Prostate gland (tissue), 2 donors: ENCODE measurements at regions not wholly inside any gene's neighbourhood (a gene's known extent, or its start where the extent isn't known, plus 50 kb on each side); places are given as distances from the start of the nearest gene placed in this dataset.

Source experiments
- DNase-seq: peaks from one replicate; pipeline ENCODE4 v3.0.0-alpha.2; 2019; ENCODE audit warnings: low spot score
- H3K27ac ChIP-seq, 2 donors: fragments of 200-600 bp; sonication (generic); 2 replicates each; pipeline ENCODE4 v1.5.1; 2017 to 2019
- H3K27me3 ChIP-seq: fragments of 200-600 bp; sonication (generic); replicated peaks from 2 replicates; pipeline ENCODE4 v1.5.1; 2019; ENCODE audit not compliant: insufficient read depth
- H3K36me3 ChIP-seq, 2 donors: fragments of 200-600 bp; sonication (generic); 1 replicate in 1 of 2; 2 replicates in 1 of 2; pipeline versions ENCODE4 v1.5.1 to v1.8.1; 2017 to 2019
- H3K4me1 ChIP-seq: fragments of 200-600 bp; sonication (generic); replicated peaks from 2 replicates; pipeline ENCODE4 v1.5.1; 2019
- H3K4me3 ChIP-seq, 2 donors: fragments of 200-600 bp; sonication (generic); 2 replicates each; pipeline ENCODE4 v1.5.1; 2017 to 2019
- H3K9me3 ChIP-seq: fragments of 200-600 bp; sonication (generic); 2 replicates; pipeline ENCODE4 v1.5.1; 2017
- CTCF ChIP-seq, 4 experiments: fragments of 200-600 bp in 2 of 4; fragments of 450-650 bp in 2 of 4; sonication (generic) in 2 of 4; IDR thresholded peaks; 1 replicate in 3 of 4; 2 replicates in 1 of 4; pipeline ENCODE4 v1.5.1; 2016 to 2019; ENCODE audit warnings: antibody characterized with exemption in 4 of 4, mild to moderate bottlenecking in 2 of 4, moderate library complexity in 2 of 4
- POLR2A ChIP-seq: fragments of 450-650 bp; IDR thresholded peaks from one replicate; pipeline ENCODE4 v1.6.1; 2016; ENCODE audit warnings: antibody characterized with exemption, mild to moderate bottlenecking
- POLR2AphosphoS5 ChIP-seq: sonication (generic); formaldehyde crosslinking; IDR thresholded peaks from one replicate; pipeline ENCODE4 v1.6.1; 2017; ENCODE audit warnings: antibody characterized with exemption
- WGBS: methylation state at CpG from one replicate; pipeline ENCODE4 v1.1.5; 2018; 5-methylcytosine and 5-hydroxymethylcytosine counted together
- intact Hi-C: fragments of 100-400 bp; cut with DNase I; formaldehyde crosslinking; loops from one replicate; pipeline ENCODE4 v1.14.2; 2022

- H3K4me1 ChIP-seq, result no peaks in the 10 kb centered on the region
- intact Hi-C loops, result no loop called here
- H3K9me3 ChIP-seq, result no peaks in the 10 kb centered on the region
- no peak overlapping the region for H3K27ac ChIP-seq
- WGBS, result 88% methylated on average over 16 of the region's 16 CpGs
- H3K4me3 ChIP-seq, result no peak overlapping the region
- H3K27me3 ChIP-seq, result no peaks in the 10 kb centered on the region
- no peaks in the 10 kb centered on the region for H3K36me3 ChIP-seq
- TF ChIP-seq POLR2A (no peak), POLR2AphosphoS5 (no peak), CTCF (IDR thresholded peaks at IDR 0.05) (no peak)
- DNase-seq, result no peak
Measured at GRCh38 chr10:4294996-4295792, 510.2 kb upstream of the KLF6 start.

GRCh38 chr10:4294271-4294670, 509.3 kb upstream of the KLF6 start:
- TF ChIP-seq CTCF (IDR thresholded peaks at IDR 0.05) (no peak), POLR2A (no peak), POLR2AphosphoS5 (no peak)
- 73% methylated on average over 5 of the region's 5 CpGs for WGBS

GRCh38 chr10:4291990-4292389, 507.0 kb upstream of the KLF6 start:
- no peak overlapping the region for H3K27ac ChIP-seq
- H3K36me3 ChIP-seq, result no peaks in the 10 kb centered on the region
- intact Hi-C loops, result no loop called here
- H3K4me3 ChIP-seq, result no peak overlapping the region
- no peaks in the 10 kb centered on the region for H3K9me3 ChIP-seq
- no peaks in the 10 kb centered on the region for H3K27me3 ChIP-seq
- WGBS, result 62% methylated on average over 6 of the region's 6 CpGs
- TF ChIP-seq POLR2A (no peak), CTCF (IDR thresholded peaks at IDR 0.05) (no peak), POLR2AphosphoS5 (no peak)
- H3K4me1 ChIP-seq, result no peaks in the 10 kb centered on the region
- DNase-seq, result no peak

More at GRCh38 chr10:4294271-4294670, 509.3 kb upstream of the KLF6 start:
- Histone ChIP-seq H3K36me3 (no peaks in the 10 kb centered on the region), H3K4me1 (no peaks in the 10 kb centered on the region), H3K27me3 (no peaks in the 10 kb centered on the region), H3K9me3 (no peaks in the 10 kb centered on the region), H3K27ac (no peak overlapping the region), H3K4me3 (no peak overlapping the region)
- intact Hi-C loops, result no loop called here
- DNase-seq, result no peak

GRCh38 chr10:4285121-4285520, 500.1 kb upstream of the KLF6 start:
- Histone ChIP-seq H3K9me3 (no peaks in the 10 kb centered on the region), H3K4me3 (no peak overlapping the region), H3K27me3 (no peaks in the 10 kb centered on the region), H3K4me1 (peaks cover under 1% of the 10 kb centered on the region), H3K27ac (peak overlapping the region; percentile 29 to 54), H3K36me3 (no peaks in the 10 kb centered on the region)
- DNase-seq, result no peak
- WGBS, result 90% methylated on average over 6 of the region's 6 CpGs
- intact Hi-C loops, result no loop called here
- TF ChIP-seq CTCF (IDR thresholded peaks at IDR 0.05), result no peak
- TF ChIP-seq POLR2AphosphoS5, result no peak
